Fibroblast of villous mesenchyme (primary cell): ENCODE measurements at regions not wholly inside any gene's neighbourhood (a gene's known extent, or its start where the extent isn't known, plus 50 kb on each side); places are given as distances from the start of the nearest gene placed in this dataset.
A peak's percentile ranks its signal among the peaks of the same experiment; 100 is the strongest.

Source experiments
- DNase-seq: peaks from one replicate; pipeline ENCODE4 v3.0.0-alpha.2; 2010; ENCODE audit warnings: low read depth
- H3K4me3 ChIP-seq: 2 replicates; pipeline ENCODE4 v1.5.1; 2011; ENCODE audit warnings: low read depth, mild to moderate bottlenecking, low read length
- TF ChIP-seq, protein P1 (sequence below): IDR thresholded peaks from 2 replicates; pipeline ENCODE4 v1.5.1; 2012; ENCODE audit warnings: low read depth, mild to moderate bottlenecking, low read length; ENCODE audit not compliant: insufficient read depth

DNA sequence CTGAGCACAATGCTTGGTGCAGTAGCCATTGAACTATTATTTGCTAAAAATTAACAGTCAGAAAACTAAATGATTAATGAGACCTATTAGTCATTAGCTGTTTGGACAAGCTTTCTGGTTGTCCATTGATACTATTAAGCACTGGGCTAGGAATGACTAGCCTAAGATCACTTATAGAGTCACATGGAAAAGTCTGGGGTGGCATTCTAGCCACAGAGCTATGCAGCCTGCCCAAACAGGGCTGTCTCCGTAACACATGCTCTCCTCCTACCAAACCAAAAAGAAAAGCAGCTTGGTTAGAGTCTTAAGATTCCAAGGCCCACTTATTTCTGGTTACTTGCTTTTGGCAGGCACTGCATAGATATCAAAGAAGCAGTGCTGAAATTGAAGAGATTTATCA is 193.5 kb upstream of the NBEA start:
- DNase-seq, result no peak
- TF ChIP-seq, protein P1, sequence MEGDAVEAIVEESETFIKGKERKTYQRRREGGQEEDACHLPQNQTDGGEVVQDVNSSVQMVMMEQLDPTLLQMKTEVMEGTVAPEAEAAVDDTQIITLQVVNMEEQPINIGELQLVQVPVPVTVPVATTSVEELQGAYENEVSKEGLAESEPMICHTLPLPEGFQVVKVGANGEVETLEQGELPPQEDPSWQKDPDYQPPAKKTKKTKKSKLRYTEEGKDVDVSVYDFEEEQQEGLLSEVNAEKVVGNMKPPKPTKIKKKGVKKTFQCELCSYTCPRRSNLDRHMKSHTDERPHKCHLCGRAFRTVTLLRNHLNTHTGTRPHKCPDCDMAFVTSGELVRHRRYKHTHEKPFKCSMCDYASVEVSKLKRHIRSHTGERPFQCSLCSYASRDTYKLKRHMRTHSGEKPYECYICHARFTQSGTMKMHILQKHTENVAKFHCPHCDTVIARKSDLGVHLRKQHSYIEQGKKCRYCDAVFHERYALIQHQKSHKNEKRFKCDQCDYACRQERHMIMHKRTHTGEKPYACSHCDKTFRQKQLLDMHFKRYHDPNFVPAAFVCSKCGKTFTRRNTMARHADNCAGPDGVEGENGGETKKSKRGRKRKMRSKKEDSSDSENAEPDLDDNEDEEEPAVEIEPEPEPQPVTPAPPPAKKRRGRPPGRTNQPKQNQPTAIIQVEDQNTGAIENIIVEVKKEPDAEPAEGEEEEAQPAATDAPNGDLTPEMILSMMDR, result no peak
- no peak overlapping the region for H3K4me3 ChIP-seq

DNA sequence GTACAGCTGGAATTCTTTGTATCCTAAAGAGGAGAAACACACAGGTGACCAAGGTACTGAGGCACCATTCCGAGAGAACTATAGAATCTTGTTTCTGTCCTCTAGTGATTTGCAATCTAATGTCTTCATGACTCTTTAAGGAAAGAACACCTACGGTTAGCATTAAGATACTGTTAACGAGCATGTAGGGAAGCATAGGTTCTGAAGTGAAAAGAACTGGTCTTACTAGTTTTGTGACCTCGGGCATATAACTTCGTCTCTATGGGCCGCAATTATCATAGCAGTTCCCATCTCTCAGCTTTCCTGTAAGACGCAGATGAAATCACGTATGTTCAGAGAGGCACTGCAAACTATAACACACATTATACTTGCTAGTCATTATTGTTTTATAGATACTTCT is 193.0 kb upstream of the NBEA start:
- H3K4me3 ChIP-seq, result no peak overlapping the region
- no peak for DNase-seq
- TF ChIP-seq, protein P1, result no peak

DNA sequence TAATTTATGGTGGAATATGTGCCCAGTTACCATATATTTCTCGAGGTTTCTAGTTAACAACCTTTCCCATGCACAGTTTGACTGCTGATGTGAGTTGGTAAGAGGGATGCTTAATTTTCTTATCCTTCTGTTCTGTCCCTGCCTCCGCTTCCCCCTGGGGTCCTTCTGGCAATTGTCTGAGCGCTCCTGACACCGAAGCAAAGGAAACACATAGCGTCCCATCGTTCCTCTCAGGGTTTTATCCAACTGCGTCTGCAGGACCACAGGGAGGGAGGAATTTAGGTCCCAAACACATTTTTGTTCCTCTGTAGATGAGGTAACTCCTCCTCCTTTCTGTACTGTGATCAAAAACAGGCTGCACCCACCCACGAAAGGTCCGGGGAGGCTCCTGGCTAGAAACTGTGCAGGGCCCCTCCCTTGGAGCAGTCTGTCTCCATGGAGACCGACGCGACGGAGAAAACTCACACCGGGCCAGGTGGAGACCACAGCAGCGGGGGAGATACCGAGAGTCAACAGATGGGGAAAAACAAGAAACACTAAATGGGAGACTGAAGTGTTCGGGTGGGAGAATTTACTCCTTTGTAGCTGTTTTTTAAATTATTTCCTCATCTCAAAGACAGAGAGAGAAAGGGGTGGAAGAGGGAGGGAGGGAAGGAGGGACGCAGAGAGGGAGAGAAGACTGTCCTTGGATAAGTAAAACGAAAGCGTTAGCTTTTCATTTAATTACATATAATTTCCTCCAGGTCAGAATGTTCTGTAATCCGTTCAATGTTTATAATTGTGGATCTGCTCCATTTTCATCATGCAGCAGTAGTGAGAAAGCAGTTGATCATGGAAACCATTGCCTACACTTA is 191.8 kb upstream of the NBEA start:
- peak overlapping the region; percentile 27 for H3K4me3 ChIP-seq
- TF ChIP-seq, protein P1, result no peak
- DNase-seq, result no peak

DNA sequence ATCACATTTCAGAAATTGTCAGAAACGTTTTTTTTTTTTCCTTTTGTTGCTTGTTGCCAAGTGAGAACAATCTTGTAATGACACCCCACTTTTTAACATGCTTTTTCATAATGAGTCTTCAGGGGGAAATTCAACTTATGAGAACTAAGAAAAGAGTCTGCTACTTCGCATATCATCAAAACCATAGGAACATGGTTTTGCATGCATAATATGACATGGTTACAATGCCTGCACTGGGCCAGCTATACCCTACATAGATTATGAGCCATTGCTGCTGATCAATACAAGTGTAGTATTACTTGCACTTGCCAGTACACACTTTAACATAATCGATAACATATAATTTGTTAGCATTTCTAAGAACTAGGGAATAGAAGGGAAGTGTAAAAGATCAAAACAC is 191.0 kb upstream of the NBEA start:
- TF ChIP-seq, protein P1, result no peak
- no peak for DNase-seq
- H3K4me3 ChIP-seq, result no peak overlapping the region

DNA sequence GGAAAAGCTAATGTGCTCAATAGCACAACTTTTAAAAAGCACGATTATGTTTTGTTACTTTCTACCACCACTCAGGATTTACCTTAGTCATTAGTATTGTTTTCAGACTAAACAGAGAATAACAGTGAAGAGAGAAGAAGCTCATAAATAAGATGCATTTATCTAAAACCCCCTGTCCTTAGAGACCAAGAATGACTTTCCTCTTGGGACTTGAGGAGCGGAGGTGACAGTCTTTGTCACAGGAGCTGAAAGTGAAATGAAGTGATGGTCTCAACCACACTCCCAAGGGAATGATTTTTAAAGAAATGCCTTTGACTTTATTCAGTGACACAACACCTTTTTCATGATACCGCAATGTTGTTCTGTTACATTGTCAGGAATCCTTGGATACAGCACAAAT is 190.6 kb upstream of the NBEA start:
- TF ChIP-seq, protein P1, result no peak
- no peak overlapping the region for H3K4me3 ChIP-seq
- no peak for DNase-seq

DNA sequence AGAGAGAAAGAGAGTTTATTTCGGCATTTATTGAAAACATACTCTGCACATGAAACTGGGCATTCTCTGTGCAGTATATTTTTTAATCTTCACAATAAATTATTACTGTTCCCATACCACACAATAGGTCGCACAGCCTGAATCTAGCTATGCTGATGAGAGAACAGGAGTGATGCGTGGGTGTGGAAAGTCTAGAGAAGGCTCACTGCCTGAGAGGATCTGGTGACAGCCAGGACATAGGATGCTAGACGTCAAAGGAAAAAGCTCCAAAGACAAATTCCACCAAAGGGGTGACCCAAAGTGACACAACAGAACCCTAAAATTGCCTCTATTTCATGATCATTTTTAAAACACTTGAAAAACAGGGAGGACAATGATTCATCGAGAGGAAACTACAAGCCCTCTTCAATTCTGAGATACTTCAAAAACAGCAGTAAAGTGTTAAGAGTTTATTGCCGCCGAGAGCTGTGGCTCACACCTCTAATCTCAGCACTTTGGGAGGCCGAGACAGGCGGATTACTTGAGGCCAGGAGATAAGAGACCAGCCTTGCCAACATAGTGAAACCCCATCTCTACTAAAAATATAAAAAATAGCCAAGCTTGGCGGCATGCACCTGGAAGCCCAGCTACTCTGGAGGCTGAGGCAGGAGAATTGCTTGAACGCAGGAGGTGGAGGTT is 189.6 kb upstream of the NBEA start:
- H3K4me3 ChIP-seq, result no peak overlapping the region
- TF ChIP-seq, protein P1, result no peak
- DNase-seq, result no peak
